ENCODE measurements at regions not wholly inside any gene's neighbourhood (a gene's known extent, or its start where the extent isn't known, plus 50 kb on each side); places are given as distances from the start of the nearest gene placed in this dataset.
"Not testable (repeated sequence)": the region's sequence is repeated elsewhere in the genome, so short reads cannot be mapped to it uniquely, and the experiment has no call there.

GRCh38 chr20:48217190-48217589, 431.9 kb upstream of the SULF2 start:
- DNase-seq: no peak

DNA sequence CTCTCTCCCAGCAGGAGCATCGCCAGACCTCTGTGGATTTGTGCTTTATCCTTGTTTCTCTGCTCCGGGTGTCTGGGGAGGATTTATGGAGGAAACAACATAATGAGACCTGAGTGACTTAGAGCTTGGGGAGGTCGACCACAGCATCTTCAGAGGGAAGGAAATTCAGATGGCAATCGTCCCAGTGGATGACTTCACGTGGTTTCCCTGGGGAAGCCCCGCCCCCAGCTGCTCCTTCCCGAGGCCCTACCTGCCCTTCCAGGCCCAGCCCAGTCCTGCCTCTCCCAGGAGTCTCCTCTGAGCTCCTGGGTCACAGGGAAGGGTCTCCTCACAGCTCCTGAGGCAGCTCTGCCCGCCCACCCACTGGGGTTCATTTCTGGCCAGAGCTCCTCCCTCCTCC, 430.3 kb upstream of the SULF2 start:
- no peak for DNase-seq

DNA sequence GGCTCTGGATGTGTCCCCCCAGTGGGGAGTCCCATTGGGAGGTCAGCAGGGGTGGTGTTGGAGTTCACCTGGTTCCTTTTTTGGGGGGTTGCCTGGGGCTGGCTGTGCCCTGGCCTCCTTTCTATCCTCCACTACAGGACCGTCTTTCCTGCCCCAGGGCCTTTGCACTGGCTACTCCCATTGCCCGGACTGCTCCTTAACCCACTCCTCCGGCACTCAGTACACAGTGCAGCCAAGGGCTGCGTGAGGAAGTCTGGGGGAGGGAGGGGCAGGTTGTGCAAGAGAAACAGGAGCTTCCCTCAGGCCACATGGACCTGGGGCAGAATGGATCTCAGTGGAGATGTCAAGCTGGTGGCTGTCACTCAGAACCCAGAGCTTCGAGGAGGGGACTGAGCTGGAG, 429.3 kb upstream of the SULF2 start:
- no peak for DNase-seq

GRCh38 chr20:48213635-48214034, 428.4 kb upstream of the SULF2 start:
- DNase-seq: not testable (repeated sequence)

DNA sequence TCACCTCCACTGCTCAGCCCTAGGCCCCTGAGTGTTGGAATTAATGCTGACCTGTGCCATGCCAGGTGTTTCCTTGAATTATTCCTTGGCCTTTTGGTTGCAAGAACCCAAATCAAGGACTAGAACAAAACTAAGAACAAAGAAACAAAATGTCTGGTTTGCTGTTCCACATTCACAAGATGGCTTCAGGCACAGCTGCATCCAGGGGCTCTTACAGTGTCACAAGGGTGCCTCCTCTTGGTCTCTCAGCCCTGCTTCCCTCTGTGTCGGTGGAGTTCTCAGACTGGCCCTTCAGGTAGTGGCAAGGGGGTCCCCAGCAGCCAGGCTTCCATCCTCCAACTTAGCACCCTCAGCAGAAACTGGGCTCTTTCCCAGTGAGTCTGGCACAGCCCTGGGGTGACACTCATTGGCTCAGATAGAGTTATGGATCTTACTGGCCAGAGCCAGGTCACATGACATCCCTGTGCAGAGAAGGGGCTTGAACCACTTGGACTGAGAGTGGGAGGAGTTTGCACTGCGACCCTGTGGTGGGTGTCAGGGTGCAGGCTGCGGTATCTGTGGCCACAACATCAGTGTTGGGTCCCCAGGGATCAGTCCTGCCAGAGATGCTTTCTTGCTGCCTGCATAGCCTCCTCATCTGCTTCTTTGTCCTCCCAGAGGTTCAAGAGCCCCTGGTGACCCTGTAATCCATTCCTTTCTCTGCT, 427.7 kb upstream of the SULF2 start:
- no peak for DNase-seq

DNA sequence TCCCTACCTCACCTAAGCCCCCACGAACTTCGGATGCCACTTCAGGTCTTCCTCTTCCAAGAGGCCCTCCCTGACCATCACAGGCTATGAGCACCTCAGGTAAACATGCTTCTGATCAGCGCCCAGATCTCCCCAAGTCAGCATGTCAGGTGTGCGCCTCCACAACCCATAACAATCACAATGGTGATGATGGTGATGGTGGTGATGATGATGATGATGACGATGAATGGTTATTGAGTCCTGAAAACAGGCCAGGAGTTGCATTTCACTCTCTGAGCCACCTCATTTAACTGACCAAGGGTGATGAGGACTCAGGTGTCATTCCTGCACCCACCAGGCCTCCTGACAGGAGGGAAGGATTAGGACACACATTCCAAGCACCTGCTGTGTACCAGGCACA, 426.6 kb upstream of the SULF2 start:
- no peak for DNase-seq

DNA sequence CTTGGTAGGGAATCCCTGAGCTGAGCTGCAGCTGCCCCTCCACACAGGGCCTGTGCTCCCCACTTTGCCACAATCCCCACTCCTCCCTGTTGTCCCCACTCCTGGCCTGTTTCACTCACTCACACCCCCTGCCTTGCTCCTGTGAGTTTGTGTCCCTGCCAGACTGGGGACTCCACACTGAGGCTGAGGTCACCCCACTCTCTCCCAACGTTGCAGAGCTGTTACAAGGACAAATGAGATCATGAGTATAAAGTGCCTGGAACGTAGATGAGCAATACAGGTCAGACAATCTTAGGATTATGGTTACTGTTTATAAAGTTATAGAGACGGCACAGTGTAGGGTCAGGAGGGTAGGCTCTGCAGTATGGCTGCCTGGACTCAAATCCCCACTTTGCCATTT, 426.0 kb upstream of the SULF2 start:
- DNase-seq: no peak

DNA sequence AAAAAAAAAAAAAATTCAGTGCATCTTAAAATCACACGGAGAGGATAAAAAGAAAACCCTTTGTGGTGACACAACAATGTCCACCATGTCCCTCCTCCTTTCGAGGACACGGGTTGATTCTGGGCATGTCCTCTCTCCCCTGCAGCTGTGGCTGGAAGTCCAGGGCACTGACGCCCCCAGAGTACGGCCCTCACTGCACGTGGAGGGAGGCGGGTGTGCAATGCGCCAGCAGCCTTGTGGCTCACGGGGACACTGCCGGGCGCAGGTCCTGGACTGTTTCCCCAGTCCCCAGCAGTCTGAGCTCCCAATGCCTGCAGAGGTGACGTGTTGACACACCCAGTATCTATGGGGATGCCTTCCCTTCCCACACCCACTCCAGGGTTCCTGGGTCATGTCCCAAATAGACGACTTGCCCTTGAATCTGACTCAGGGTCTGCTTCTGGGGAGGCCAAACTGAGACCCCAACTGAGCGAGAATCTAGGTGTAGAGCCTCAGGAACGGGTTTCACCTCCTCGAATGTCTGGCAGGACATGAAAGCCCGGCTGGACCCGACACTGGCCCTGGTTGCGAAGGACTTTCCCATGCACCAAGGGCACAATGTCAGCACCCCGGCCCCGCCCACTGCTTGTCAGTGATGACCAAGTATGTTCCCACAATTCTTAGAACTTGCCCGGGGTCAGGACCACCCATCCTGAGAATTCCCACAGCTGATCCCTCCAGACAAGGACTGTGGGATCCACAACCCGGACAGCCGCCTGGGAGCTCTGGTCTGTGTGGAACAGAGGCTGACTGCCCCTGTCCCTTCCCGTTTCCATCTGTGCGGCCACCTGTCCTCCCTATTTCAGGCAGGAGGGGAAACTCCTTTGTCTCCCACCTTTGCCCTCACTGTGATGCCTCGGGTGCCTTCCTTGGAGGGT, 425.1 kb upstream of the SULF2 start:
- DNase-seq: no peak

- DNase-seq: no peak
These were observed 423.8 kb upstream of the SULF2 start for GRCh38 chr20:48209102-48209501.

DNA sequence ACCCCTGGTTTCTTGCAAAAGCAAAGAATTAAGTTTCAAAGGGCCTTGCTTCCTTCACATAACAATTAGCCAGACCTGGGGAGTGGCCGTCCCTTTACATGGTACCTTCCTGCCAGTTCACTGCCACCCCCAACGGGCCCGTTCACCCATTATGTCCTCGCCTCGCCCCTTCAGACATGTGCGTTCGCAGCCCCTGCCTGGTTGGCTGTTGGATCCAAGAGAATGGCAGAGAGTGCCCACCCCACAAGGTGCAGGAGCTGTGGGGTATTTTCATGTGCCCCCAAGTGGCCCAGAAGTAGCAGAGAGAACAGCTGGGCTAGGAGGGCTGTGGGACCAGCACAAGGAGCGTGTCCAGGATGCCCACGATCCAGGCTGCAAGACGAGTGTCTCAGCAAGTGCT, 422.9 kb upstream of the SULF2 start:
- no peak for DNase-seq

DNA sequence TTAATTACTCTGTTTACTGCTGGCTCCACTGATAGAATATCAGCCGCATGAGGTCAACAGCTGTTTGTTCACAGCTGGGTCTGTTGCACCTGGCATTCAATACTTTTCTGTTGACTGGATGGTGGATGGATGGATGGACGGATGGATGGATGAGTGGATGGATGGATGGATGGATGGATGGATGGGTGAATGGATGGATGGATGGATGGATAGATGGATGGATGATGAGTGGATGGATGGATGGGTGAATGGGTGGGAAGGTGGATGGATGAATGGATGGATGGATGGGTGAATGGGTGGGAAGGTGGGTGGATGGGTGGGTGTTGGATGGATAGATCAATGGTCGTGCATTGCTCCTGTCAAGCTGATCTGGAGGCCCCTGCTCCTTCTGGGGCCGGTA, 422.2 kb upstream of the SULF2 start:
- DNase-seq: no peak

GRCh38 chr20:48205786-48206185, 420.5 kb upstream of the SULF2 start:
- no peak for DNase-seq

GRCh38 chr20:48205281-48205782, 420.1 kb upstream of the SULF2 start:
- no peak for DNase-seq

DNA sequence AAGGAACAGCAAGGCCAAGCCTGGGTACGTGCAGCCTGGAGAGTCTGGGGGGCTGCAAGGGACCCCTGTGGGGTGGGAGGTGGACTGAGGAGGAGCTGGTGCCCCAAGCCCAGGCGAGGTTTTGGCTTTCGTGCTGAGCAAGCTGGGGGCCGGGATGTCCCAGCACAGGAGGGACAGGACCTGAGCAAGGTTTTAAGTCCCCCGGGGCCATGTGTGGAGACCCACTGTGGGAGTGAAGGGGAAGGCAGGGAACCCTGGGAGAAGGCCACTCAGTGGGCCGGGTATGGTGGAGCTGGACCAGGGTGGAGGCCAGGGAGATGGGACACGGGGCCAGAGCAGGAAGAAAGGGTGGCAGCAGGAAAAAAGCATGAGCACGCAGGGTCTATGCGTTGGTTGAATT, 419.2 kb upstream of the SULF2 start:
- no peak for DNase-seq

DNA sequence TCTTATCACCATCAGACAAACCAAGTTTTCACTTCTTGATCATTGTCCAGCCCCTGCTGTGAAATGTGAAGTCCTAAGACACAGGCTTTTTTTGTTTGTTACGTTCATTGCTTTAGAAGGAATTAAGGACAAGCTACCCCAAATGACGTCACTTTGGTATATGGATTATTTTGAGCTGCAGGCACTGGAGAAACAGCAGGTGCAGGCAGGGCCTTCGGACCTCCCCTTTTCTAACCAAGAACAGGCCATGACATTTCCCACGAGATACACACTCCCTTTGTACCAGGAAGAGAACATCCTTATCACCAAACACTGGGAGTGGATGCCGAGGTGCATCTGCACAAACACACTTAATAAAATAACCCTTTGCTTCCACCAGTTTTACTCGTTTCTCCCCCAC, 418.0 kb upstream of the SULF2 start:
- no peak for DNase-seq

DNA sequence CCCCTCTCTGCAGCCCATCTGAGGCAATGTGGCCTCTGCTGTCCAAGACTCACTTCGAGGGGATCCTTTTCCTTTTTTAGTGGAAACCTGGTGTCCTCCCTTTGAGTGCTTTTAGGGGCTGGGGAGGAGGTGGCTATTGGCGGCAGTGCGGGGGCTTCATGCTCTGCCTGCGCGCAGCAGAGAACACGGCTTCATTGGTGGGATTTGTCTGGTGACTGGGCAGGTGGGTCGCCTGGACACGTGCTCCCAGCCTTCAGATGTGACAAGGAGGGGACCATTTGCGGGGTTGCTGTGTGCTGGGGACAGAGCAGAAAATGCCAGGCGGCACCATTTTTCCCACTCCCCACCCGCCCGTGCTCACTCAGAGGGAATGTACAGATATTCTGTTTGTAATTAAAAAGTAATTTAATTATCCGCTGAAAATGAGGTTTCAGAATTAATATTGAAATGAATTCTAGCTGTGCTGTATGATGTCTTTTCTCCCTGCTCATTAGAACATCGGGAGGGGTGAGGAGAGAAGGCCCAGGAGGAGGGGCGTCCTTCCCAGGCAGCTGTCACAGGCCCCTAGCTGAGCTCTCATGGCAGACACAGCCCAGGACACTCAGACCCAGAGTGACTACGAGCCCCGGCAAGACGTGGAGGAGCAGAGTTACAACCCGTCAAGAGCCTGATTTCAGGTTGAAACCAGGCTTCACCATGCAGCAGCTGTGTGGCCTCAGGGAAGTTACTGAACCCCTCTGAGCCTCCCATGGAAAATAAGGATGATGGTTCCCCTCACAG, 417.2 kb upstream of the SULF2 start:
- no peak for DNase-seq

- no peak for DNase-seq
These were observed 416.6 kb upstream of the SULF2 start for GRCh38 chr20:48201885-48202284.

GRCh38 chr20:48201188-48201587, 415.9 kb upstream of the SULF2 start:
- DNase-seq: no peak

- DNase-seq: no peak
These were observed 413.7 kb upstream of the SULF2 start for GRCh38 chr20:48198929-48199451.

DNA sequence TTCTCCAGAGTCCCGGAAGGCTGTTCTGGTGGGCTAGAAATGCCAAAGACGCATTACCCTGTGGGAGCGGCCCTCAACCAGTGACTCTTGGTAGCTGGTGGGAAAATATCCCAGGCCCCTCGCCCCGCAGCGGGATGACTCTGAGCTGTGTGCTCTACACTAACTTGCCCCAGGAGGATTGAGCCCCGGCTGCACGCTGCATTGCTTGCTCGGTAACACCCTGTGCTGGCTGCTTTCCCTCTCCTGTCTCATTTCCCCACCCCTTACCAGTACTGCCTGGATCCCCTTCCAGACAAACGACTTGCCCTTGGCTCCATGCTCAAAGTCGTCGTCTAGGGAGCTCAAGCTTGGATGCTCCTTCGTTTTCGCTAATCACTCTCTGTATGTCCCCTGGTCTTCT, 411.8 kb upstream of the SULF2 start:
- DNase-seq: no peak

DNA sequence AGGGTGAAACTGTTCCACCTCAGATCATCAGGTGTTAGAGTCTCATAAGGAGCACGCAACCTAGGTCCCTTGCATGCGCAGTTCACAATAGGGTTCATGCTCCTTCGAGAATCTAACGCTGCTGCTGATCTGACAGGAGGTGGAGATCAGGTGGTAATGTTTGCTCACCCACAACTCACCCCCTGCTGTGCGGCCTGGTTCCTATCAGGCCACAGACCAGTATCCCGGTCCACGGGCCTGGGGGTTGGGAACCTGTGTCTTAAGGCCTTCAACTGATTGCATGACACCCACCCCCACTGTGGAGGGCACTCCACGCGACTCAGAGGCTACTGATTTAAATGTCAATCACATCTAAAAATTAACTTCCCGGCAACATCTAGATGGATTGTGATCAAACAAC, 411.2 kb upstream of the SULF2 start:
- DNase-seq: no peak

DNA sequence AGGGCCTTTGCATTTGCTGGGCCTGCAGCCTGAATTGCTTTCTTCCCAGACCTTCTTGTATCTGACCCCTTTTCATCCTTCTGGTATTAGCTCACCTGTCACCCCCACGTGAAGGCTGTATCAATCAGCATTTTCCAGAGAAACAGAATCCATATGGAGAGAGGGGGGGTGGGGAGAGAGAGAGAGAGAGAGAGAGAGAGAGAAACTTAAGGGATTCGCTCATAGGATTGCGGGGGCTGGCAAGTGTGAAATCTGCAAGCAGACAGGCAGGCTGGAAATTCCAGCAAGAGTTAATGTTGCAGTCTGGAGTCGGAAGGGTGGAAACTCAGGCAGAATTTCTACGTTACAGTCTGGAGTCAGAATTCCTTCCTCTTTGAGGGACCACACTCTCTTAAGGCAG, 410.7 kb upstream of the SULF2 start:
- DNase-seq: no peak
